ENCODE measurements at regions not wholly inside any gene's neighbourhood (a gene's known extent, or its start where the extent isn't known, plus 50 kb on each side); places are given as distances from the start of the nearest gene placed in this dataset.
"Not testable (repeated sequence)": the region's sequence is repeated elsewhere in the genome, so short reads cannot be mapped to it uniquely, and the experiment has no call there.

GRCh38 chr5:117743337-117743736 is 1168.7 kb upstream of the SEMA6A start:
- H3K4me1 Mint-ChIP-seq (ENCODE audit: low read depth) = no peaks in the 10 kb centered on the region
- no peaks in the 10 kb centered on the region for H3K27me3 Mint-ChIP-seq (ENCODE audit: low read depth)

DNA sequence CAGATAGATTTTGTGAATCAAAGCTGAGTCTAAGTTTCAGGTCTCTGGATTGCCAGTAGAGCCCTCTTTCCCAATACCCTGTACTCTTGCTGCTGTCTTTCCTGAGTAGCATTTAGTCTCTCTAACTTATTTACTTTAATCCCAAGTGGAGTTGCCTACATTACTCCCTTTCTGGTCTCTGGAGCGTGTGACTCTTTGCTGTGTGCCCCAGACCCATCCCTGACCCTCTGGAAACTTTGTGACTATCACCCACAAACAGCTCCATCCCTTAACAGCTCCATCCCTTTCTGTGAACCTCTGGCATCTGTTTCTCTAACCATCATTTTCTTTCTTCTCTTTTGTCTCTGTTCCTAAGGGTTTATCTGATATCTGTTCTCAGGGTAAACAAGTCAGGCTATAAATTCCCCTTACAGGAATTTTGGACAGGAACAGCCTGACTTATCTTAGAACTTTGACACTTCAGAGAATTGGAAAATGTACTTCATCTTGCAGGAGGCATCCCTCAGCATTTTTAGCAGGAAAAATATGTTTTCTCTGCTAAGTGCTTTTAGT is 1167.1 kb upstream of the SEMA6A start:
- Mint-ChIP-seq H3K36me3 (ENCODE audit: low read depth) (no peaks in the 10 kb centered on the region), H3K4me1 (ENCODE audit: low read depth) (no peaks in the 10 kb centered on the region), H3K27ac (no peak overlapping the region), H3K27me3 (ENCODE audit: low read depth) (no peaks in the 10 kb centered on the region), H3K4me3 (no peak overlapping the region), H3K9me3 (peaks cover 6% of the 10 kb centered on the region)

More at GRCh38 chr5:117743337-117743736, 1168.7 kb upstream of the SEMA6A start:
- H3K9me3 Mint-ChIP-seq = peaks cover 6% of the 10 kb centered on the region
- no peak overlapping the region for H3K27ac Mint-ChIP-seq
- H3K36me3 Mint-ChIP-seq (ENCODE audit: low read depth) = no peaks in the 10 kb centered on the region
- no peak overlapping the region for H3K4me3 Mint-ChIP-seq

DNA sequence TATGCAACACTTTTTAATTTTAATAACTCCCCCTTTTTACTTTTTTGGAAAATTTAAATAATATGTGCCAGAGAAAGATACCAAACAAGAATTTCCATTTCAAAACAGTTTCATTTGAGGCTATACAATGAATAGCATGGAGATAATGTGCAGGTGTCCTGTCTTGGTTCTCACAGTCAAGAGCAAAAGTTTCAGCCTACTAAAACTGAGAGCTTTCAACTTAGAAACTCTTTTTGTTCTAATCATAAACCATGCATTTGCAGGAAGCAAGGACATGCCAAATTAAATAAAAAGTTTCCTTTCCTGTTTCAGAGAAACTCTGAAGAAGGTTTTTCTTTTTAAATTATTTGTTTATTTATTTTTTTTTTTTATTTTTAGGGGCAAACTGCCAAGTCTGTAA is 1165.6 kb upstream of the SEMA6A start:
- no peak overlapping the region for H3K4me3 Mint-ChIP-seq
- no peak overlapping the region for H3K27ac Mint-ChIP-seq
- H3K27me3 Mint-ChIP-seq (ENCODE audit: low read depth) = no peaks in the 10 kb centered on the region
- H3K4me1 Mint-ChIP-seq (ENCODE audit: low read depth) = no peaks in the 10 kb centered on the region
- H3K9me3 Mint-ChIP-seq = peaks cover 6% of the 10 kb centered on the region
- H3K36me3 Mint-ChIP-seq (ENCODE audit: low read depth) = no peaks in the 10 kb centered on the region

- Mint-ChIP-seq H3K36me3 (ENCODE audit: low read depth) (no peaks in the 10 kb centered on the region), H3K27me3 (ENCODE audit: low read depth) (no peaks in the 10 kb centered on the region), H3K9me3 (no peaks in the 10 kb centered on the region), H3K4me3 (no peak overlapping the region), H3K4me1 (ENCODE audit: low read depth) (no peaks in the 10 kb centered on the region), H3K27ac (no peak overlapping the region)
Observed at GRCh38 chr5:117738571-117738970, 1163.9 kb upstream of the SEMA6A start.

- Mint-ChIP-seq H3K9me3 (no peaks in the 10 kb centered on the region), H3K27ac (no peak overlapping the region), H3K36me3 (ENCODE audit: low read depth) (no peaks in the 10 kb centered on the region), H3K4me3 (no peak overlapping the region), H3K4me1 (ENCODE audit: low read depth) (no peaks in the 10 kb centered on the region), H3K27me3 (ENCODE audit: low read depth) (no peaks in the 10 kb centered on the region)
Observed at GRCh38 chr5:117736698-117737097, 1162.1 kb upstream of the SEMA6A start.

DNA sequence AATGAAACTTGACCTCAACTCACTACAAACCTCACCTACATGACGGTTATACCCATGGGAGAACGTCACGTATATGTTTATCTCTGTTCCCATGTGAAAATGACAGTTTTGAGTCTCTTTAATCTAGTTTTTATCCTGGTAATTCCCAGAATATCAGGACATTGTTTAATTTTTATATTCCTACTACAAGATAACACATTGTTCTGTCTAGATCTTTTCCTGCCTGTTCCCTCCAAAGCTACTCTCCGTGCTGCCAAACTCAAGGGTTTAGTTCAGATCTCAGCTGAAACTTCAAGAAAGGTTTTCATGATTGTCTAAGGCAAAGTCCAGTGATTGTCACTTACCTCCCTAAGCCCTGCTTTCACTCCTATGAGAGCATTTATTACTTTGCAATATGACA is 1159.4 kb upstream of the SEMA6A start:
- H3K36me3 Mint-ChIP-seq (ENCODE audit: low read depth) = no peaks in the 10 kb centered on the region
- H3K4me1 Mint-ChIP-seq (ENCODE audit: low read depth) = no peaks in the 10 kb centered on the region
- H3K4me3 Mint-ChIP-seq = no peak overlapping the region
- H3K9me3 Mint-ChIP-seq = no peaks in the 10 kb centered on the region
- H3K27me3 Mint-ChIP-seq (ENCODE audit: low read depth) = no peaks in the 10 kb centered on the region
- H3K27ac Mint-ChIP-seq = no peak overlapping the region

GRCh38 chr5:117733051-117733450 is 1158.4 kb upstream of the SEMA6A start:
- Mint-ChIP-seq H3K27ac (no peak overlapping the region), H3K36me3 (ENCODE audit: low read depth) (no peaks in the 10 kb centered on the region), H3K4me1 (ENCODE audit: low read depth) (no peaks in the 10 kb centered on the region), H3K27me3 (ENCODE audit: low read depth) (no peaks in the 10 kb centered on the region), H3K9me3 (no peaks in the 10 kb centered on the region), H3K4me3 (no peak overlapping the region)

- Mint-ChIP-seq H3K4me3 (no peak overlapping the region), H3K36me3 (ENCODE audit: low read depth) (no peaks in the 10 kb centered on the region), H3K4me1 (ENCODE audit: low read depth) (no peaks in the 10 kb centered on the region), H3K27ac (no peak overlapping the region), H3K9me3 (no peaks in the 10 kb centered on the region), H3K27me3 (ENCODE audit: low read depth) (no peaks in the 10 kb centered on the region)
Observed at GRCh38 chr5:117732264-117732663, 1157.6 kb upstream of the SEMA6A start.

- no peaks in the 10 kb centered on the region for H3K27me3 Mint-ChIP-seq (ENCODE audit: low read depth)
- no peaks in the 10 kb centered on the region for H3K9me3 Mint-ChIP-seq
- H3K36me3 Mint-ChIP-seq (ENCODE audit: low read depth) = no peaks in the 10 kb centered on the region
- H3K4me1 Mint-ChIP-seq (ENCODE audit: low read depth) = no peaks in the 10 kb centered on the region
- no peak overlapping the region for H3K27ac Mint-ChIP-seq
- no peak overlapping the region for H3K4me3 Mint-ChIP-seq
Observed at GRCh38 chr5:117731446-117731845, 1156.8 kb upstream of the SEMA6A start.

DNA sequence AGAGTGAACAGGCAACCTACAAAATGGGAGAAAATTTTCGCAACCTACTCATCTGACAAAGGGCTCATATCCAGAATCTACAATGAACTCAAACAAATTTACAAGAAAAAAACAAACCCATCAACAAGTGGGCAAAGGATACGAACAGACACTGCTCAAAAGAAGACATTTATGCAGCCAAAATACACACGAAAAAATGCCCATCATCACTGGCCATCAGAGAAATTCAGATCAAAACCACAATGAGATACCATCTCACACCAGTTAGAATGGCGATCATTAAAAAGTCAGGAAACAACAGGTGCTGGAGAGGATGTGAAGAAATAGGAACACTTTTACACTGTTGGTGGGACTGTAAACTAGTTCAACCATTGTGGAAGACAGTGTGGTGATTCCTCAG is 1146.2 kb upstream of the SEMA6A start:
- not testable (repeated sequence) for H3K9me3 Mint-ChIP-seq; H3K27me3 Mint-ChIP-seq (ENCODE audit: low read depth); H3K36me3 Mint-ChIP-seq (ENCODE audit: low read depth); H3K4me3 Mint-ChIP-seq; H3K4me1 Mint-ChIP-seq (ENCODE audit: low read depth); H3K27ac Mint-ChIP-seq

- Mint-ChIP-seq H3K4me3 (no peak overlapping the region), H3K27me3 (ENCODE audit: low read depth) (no peaks in the 10 kb centered on the region), H3K36me3 (ENCODE audit: low read depth) (no peaks in the 10 kb centered on the region), H3K9me3 (peaks cover 12% of the 10 kb centered on the region), H3K4me1 (ENCODE audit: low read depth) (no peaks in the 10 kb centered on the region), H3K27ac (no peak overlapping the region)
Observed at GRCh38 chr5:117719413-117719812, 1144.8 kb upstream of the SEMA6A start.

GRCh38 chr5:117713585-117714198 is 1139.1 kb upstream of the SEMA6A start:
- no peak overlapping the region for H3K27ac Mint-ChIP-seq
- H3K36me3 Mint-ChIP-seq (ENCODE audit: low read depth) = no peaks in the 10 kb centered on the region
- no peaks in the 10 kb centered on the region for H3K4me1 Mint-ChIP-seq (ENCODE audit: low read depth)
- no peak overlapping the region for H3K4me3 Mint-ChIP-seq
- no peaks in the 10 kb centered on the region for H3K27me3 Mint-ChIP-seq (ENCODE audit: low read depth)
- H3K9me3 Mint-ChIP-seq = peaks cover 34% of the 10 kb centered on the region

DNA sequence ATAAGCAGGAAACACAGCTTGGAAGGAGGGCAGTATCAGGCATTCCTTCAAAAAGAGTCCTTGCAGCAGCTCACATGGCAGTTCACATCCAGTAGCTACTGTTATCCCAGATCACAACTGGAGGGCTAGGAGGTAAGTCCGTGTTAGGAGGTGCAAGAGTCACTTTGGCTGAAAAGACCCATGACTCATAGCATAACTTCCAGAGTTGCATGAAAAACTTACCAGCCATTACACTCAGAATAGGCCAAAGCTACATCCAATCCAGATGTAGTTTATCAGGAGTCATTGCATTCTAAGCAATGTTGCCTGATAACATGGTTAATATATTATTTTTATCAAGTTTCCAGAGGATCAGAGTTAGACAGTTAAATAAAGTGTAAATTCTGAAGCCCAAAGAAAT is 1126.4 kb upstream of the SEMA6A start:
- no peaks in the 10 kb centered on the region for H3K27me3 Mint-ChIP-seq (ENCODE audit: low read depth)
- H3K27ac Mint-ChIP-seq = no peak overlapping the region
- no peaks in the 10 kb centered on the region for H3K4me1 Mint-ChIP-seq (ENCODE audit: low read depth)
- H3K36me3 Mint-ChIP-seq (ENCODE audit: low read depth) = no peaks in the 10 kb centered on the region
- H3K4me3 Mint-ChIP-seq = no peak overlapping the region
- peaks cover 9% of the 10 kb centered on the region for H3K9me3 Mint-ChIP-seq

GRCh38 chr5:117692606-117693005 is 1118.0 kb upstream of the SEMA6A start:
- Mint-ChIP-seq H3K36me3 (ENCODE audit: low read depth) (no peaks in the 10 kb centered on the region), H3K27ac (no peak overlapping the region)

GRCh38 chr5:117691081-117691870 is 1116.7 kb upstream of the SEMA6A start:
- H3K27ac Mint-ChIP-seq = no peak overlapping the region
- H3K36me3 Mint-ChIP-seq (ENCODE audit: low read depth) = no peaks in the 10 kb centered on the region
- no peak overlapping the region for H3K4me3 Mint-ChIP-seq
- H3K27me3 Mint-ChIP-seq (ENCODE audit: low read depth) = no peaks in the 10 kb centered on the region
- H3K4me1 Mint-ChIP-seq (ENCODE audit: low read depth) = no peaks in the 10 kb centered on the region
- H3K9me3 Mint-ChIP-seq = no peaks in the 10 kb centered on the region

More at GRCh38 chr5:117692606-117693005, 1118.0 kb upstream of the SEMA6A start:
- Mint-ChIP-seq H3K4me3 (no peak overlapping the region), H3K27me3 (ENCODE audit: low read depth) (no peaks in the 10 kb centered on the region), H3K9me3 (no peaks in the 10 kb centered on the region), H3K4me1 (ENCODE audit: low read depth) (no peaks in the 10 kb centered on the region)
